GM20431 (cell line): ENCODE measurements at regions not wholly inside any gene's neighbourhood (a gene's known extent, or its start where the extent isn't known, plus 50 kb on each side); places are given as distances from the start of the nearest gene placed in this dataset.

Experiments used
- in situ Hi-C: fragments of 300-500 bp; cut with MseI, MboI; formaldehyde crosslinking; loops from one replicate; pipeline ENCODE4 v1.15.0; 2020; ENCODE audit warnings: low sequenced_read_pairs; ENCODE audit not compliant: unreplicated experiment

DNA sequence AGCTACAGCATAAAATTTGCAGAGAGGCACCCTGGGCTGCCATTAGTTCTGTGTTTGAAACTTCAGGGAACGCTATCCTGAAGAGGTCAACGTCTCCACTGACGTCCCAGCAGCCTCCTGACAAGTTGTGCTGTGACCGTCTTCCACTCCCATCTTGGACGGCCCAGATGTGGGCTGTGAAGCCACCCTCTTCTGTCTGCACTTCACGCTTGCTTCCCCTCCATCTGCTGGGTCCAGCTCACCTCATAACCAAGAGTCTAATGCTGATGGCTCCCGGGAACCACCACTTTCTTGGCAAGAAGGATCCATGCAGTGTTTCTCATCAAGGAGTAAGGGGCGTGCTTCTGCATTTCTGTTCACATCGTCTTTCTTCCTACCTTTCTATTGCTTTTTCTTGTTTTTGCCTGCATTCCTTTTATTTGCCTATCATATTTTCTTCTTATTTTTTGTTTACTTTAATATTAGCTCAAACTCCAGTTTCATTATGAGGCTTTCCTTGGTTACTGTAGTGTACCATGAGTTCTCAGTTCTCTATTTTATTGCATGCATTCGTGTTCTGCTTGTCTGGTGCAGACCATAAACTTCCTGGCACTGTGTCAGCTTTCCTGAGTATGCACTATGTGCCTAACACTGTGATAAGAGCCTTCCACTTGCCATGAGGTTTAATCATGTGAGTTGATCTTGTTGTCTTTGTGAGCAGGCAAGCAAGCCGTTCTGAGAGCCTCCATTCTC lies 631.8 kb upstream of the RAB6C start:
- in situ Hi-C loops: no loop called here

DNA sequence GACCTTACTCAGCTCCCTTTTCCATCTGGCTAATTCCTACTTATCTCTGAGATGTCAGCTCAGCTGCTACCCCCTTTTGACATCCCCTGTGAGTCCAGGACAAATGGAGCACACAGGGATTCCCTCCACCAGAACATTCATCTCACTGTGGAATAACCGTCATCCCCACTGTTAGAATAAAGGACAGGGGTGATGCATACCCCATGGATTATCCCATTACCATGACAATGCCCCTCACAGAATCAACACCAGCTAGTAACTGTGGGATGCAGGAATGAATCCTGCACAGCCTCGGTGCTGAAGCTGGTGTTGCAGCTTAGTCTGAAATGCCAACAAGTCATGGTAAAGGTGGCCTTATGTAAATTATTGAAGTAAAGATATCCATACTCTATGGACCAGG lies 624.8 kb upstream of the RAB6C start:
- in situ Hi-C loops: no loop called here

DNA sequence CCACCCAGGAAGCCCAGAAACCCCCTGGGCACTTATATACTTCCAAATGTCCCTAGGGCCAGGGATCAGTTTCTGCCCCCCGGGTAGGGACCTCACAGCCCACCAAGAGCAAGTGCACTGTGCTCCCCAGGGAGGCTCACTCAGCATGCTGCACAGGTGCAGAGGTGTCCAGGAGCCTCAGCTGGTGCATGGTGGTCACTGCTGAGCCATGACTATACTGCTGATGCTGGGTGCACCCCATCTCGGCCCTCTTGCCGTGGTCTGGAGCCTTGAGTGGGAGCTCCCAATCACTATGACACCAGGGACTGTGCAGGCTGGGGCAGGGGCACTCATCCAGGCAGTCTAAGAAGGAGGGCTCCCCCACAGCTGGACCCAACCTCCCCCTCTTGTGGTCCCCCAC lies 617.8 kb upstream of the RAB6C start:
- in situ Hi-C loops: no loop called here

DNA sequence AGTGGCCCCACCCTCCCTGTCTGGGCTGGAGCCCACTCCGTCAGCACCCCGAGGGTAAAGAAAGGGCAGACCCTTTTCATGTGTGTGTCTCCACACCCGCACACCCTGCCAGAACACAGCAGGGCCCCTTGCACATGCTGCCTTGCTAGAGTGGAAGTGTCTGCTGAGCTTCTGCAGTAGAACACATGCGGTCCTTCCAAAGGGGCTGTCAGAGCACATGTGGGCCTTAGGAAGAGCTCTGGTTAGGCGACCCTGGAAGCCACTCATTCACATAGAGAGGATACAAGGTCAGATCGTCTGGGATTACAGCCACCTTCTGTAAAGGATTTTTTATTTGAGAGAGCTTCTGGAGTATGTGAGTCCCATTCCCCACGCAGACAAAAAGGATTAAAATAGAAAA lies 613.2 kb upstream of the RAB6C start:
- in situ Hi-C loops: no loop called here

DNA sequence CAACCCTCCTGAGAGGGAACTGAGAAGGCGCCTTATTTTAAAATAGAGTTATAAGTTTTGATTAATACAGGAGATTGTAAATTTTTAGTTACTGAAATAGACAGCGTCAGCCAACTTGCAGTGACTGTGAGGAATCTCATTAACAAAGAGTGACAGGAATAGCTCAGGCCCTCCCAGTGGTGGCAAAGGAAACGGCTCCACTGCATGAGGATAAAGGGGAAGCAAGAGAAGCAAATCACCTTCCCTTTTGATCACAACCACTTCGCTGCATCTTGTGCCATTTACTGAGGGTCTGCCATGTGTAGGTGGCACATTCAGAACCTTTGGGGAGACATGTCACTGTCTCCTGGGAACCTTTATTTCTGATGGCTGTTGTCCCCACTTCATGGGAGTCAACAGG lies 612.4 kb upstream of the RAB6C start:
- in situ Hi-C loops: no loop called here

DNA sequence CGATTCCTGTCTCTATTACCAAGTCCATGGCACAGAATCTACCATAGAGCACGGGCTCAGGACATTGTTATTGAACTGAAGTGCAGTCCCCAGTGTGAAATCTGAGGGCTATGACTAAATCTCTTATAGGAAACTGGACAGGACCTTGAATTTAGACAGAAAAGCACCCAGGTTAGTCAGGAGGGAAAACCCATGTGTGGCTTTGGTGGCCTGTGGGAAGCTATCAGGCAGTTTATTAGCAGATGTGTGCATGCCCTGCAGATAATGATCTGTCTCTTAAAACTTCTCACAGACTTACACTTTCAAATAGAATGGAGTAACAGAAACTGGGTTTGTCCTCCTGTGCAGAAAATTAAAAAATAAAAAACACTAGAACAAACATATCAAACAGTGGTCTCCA lies 610.0 kb upstream of the RAB6C start:
- in situ Hi-C loops: no loop called here

DNA sequence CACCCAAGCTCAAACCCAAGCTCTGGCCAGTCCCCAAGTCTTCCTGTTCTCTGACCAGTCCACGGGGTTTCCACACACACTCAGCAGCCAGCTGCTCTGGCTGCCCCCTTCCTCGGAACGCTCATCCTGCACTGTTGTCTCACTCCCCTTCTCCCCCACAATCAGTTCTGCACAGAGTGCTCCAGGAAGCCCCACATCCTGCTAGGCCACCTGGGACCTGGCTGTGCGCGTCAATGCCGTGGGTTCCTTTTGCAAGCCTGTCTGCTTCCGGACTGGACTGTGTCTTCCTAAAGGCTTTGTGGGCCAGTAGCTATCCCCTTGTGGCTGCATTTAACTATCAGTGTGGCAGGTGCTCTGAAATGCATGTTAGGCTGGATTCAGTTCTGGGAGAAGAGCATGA lies 605.0 kb upstream of the RAB6C start:
- in situ Hi-C loops: no loop called here

DNA sequence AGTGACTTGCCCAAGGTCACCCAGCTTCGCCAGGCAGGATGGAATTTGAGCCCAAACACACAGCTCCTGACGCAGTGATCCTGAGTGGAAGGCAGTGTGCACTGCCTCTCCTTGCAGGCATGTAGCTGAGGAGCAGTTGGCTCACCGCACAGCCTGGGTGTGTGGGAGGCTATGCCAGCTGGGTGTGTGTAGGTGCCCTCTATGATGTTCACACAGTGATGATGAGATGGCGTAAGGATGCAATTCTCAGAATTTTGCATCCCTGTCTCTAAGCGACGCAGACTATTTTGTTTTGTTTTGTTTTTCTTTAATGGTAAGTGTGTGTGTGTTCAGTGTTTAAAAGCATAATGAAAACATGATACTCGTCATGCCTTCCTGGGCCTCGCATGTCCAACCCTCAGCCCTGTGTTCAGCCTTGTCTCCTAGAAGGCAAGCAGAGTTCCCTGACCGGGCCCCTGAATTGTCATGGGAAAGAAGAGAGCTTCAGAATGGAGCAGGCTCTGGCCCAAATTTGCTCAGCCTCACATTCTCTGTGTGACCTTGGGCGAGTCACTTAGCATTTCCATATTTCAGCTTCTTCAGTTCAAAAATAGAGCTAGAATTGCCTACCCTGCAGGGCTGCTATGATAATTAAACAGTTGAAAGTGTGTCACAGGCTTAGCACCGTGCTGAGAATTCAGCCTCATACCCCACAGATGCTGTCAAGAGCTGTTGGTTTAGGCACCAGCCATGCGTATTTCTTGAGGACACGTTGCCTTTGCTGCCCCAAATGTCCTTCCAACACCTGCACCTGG lies 603.6 kb upstream of the RAB6C start:
- in situ Hi-C loops: no loop called here

DNA sequence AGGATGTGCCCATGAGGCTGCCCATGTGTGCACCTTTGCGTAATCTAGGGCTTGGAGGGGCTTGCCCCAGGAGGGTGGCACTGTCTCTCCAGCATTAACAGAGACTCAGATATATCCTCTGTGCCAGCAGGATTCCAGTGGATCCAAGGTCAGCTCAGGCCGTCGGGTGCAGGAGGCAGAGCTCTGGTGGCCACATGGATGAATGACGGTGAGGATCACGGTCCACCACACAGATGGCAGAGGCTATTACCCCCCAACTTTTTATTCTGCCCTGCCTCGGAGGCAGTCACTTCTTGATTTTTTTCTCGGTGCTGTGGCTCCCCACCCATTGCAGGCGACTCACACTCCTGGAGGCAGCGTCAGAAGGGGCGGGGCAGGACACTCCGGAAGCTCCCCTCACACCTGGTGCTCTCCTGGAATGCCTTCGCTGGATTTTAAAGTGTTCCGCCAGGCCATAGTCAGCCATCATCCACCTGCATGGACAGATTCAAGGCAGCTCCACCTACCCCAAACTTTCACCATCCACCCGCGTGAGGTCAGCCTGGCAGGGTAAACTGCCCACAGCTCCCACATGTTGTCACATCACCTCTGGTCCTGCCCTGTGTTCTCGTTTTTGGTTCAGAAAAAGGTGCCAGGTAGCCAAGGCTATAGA lies 602.9 kb upstream of the RAB6C start:
- in situ Hi-C loops: no loop called here

DNA sequence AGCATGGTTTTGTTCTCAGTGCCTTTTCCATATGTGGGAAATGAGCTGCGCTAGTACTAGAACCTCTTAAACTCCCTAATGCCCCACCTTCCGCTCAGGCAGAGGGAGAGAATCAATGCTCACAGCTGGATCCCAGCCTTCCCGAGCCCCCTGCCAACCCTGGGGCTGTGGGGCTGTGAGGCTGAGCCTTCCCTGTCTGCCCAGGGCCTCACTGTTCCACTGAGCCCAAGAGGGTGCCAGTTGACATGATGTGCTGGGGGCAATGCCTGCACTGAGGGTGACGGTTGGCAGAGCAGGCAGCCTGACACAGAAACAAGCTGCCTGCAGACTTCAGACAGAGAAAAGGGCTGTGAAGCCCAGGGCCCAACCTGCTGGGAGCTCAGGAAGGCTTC lies 602.4 kb upstream of the RAB6C start:
- in situ Hi-C loops: no loop called here

DNA sequence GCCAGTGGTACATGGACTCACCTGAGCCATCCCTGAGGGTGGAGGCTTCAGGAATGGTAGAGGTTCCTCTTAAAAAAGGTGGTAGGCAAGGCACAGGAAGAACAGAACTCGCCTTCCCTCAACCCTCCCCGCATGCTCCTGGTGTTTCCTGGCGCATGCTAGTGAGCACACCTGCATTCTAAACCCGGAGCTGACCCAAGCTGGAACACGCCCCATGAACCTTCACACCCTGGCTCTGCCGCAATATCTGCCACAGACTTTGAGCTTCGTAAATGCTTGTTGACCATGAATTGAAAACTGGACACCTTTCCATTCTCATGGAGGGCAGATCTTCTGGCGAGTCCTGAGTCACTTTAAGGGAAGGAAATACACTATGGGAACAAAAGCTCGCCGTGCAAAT lies 601.3 kb upstream of the RAB6C start:
- in situ Hi-C loops: no loop called here

DNA sequence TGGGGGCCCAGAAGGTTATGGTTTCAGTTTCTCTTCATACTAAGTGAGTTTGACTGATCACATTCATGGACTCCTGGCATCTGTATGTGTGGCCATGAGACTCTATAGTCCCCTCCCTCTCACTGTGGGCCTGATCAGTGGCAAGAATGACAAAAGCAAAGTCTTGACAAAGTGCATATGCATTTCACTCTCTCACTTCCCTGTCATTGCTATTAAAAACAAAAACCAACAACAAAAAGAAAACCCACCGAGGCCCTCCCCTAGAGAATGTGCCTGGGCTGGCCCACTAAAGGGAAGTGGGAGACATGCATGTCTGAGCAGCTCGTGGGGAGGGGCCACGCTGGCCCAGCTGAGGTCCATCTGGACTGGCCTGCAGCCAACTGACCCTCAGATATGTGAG lies 600.1 kb upstream of the RAB6C start:
- in situ Hi-C loops: no loop called here

DNA sequence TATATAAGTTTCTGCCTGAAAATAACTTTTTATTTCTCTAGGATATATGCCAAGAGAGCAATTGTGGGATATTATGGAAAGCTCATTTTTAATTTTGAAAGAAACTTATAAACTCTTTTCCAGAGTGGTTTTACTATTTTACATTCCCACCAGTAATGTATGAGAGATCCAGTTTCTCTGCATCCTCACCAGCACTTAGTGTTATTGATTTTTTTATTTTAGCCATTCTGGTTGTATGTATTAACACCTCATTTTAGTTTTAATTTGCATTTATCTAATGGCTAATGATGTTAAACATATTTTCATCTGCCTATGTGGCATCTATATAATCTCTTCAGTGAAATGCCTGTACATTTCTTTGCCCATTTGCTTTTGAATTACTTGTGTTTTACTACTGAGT lies 597.7 kb upstream of the RAB6C start:
- in situ Hi-C loops: no loop called here

DNA sequence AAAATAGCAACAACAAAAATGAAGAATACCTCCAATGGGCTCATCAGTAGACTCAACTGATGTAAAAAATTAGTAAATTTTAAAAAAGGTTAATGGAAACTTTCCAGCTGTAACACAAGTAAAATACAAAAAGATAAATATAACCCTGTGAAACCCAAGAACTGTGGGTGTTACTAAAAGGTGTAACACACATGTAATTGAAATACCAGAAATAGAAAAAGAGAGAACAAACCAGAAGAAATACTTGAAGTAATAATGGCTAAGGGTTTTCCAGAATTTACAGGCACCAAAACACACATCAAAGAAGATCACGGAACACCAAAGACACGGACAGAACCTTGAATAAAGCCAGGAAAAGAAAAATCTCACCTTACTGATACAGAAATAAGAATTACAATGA lies 590.6 kb upstream of the RAB6C start:
- in situ Hi-C loops: no loop called here

DNA sequence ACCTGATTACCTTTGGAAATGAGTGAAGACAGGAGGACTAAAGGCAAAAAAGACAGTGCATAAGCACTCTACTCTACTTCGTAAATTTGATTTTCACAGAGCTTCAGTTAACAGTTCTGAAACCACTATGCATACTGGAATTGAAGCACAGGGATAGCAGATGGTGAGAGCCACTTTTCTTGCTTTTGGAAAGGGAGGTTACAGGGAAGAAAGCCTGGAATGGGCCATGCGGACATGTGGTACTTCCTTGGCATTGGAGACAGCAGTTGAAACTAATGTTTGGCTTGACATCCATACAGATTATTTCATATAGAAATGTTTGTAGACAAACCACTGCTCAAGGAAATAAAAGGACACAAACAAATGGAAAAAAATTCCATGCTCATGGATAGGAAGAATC lies 585.6 kb upstream of the RAB6C start:
- in situ Hi-C loops: no loop called here

DNA sequence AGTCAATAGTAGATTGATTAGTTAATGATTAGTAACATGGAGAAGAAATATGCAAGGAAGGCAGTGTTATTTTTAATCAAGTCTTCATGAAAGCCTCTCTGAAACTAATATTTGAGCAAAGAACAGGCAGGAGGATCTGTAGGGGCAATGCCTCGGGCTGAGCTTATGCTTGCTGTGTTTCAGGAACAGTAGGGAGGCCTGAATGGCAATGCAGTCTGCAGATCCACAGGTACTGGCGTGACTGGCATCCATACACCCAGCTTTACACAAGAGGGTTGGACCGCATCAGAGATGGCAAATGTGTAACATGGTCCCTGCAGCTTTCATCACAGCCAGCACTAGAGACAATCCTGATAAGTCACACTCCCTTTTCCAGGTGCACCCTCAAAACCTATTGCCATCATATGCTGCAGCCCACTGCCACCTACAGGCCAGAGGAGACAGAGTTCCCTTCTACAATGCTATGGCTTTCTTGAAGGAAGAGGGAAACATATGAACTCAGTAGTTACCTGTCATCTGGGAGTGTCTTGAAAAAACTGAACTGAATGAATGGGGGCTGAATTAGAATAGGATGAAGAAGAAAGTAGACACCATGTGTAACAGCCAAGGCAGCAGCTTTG lies 582.4 kb upstream of the RAB6C start:
- in situ Hi-C loops: no loop called here

DNA sequence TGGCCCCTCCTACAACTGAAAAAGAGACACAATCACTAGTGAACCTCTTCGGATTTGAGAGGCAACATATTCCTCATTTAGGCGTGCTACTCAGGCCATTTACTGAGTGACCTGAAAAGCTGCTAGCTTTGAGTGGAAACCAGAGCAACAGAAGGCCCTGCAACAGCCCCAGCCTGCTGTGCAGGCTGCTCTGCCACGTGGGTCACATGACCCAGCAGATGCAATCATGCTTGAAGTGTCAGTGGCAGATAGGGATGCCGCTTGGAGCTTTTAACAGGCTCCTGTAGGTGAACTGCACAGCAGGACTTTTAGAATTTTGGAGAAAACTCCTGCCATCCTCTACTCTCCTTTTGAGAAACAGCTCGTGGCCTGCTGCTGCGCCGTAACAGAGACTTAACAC lies 578.6 kb upstream of the RAB6C start:
- in situ Hi-C loops: no loop called here

DNA sequence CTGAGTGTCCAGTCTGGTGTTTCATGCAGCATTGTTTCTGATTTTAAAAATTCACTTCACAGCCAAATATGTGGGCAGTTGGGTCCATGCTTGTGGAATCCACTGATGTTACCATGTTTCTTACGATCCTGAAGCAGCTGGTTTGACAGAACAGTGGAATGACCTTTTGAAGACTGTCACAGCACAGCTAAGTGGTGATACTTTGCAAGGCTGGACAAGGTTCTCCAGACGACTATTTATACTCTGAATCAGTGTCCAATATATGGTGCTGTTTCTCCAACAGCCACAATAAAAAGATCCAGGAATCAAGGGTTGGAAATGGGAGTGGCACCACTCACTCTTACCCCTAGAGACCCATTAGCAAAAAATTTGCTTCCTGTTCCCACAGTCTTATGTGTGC lies 577.4 kb upstream of the RAB6C start:
- in situ Hi-C loops: no loop called here

DNA sequence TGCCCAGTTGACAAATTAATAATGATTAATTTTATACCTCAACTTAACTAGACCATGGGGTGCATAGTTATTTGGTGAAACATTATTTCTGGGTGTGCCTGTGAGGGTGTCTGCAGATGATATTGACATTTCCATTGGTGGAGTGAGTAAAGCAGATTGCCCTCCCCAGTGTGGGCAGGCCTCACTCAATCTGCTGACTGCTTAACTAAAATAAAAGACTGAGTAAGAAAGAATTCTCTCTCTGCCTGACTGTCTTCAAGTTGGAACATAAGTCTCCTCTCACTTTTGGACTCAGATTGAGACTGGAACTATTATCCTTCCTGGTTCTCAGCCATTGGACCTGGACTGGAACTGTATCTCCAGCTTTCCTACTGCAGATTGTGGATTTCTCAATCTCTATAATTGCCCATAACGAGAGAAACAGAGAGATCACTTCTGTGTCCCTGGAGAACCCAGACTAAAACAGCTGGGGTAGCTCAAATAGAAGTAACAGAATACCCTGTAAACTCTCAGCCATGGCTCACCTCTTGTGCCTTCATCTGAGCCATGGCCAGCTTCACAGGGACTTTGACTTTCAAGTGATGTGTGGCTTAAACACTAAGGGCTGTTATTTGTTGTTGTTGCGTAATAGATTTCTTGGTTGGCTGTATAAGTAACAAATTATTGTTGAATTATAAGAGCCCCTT lies 575.3 kb upstream of the RAB6C start:
- in situ Hi-C loops: no loop called here

DNA sequence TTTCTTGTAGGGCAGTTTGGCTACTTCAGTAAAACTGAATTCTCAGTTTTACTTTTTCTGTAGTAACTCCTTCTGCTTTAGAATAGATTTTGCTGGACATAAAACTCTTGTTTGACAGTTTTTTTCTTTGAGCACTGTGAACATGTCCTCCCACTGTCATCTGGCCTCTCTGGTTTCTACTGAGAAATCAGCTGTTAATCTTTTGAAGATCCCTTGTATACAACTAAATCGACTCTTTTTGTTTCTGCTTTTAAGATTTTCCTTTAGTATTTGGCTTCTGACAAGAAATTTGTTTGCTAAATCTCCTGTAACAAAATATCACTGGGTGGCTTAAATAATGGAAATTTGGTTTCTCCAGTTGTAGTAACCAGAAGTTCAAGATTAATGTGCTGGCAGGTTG lies 570.9 kb upstream of the RAB6C start:
- in situ Hi-C loops: no loop called here
